Neural progenitor cell (in vitro differentiated cells): ENCODE measurements at regions not wholly inside any gene's neighbourhood (a gene's known extent, or its start where the extent isn't known, plus 50 kb on each side); places are given as distances from the start of the nearest gene placed in this dataset.

Source experiments
- CTCF ChIP-seq: fragments of 200-600 bp; sonication (generic); IDR thresholded peaks from 2 replicates; pipeline ENCODE4 v1.5.1; 2017; ENCODE audit warnings: antibody characterized with exemption, mild to moderate bottlenecking
- EZH2 ChIP-seq: fragments of 200-600 bp; sonication (generic); IDR thresholded peaks from 2 replicates; pipeline ENCODE4 v1.6.1; 2017; ENCODE audit warnings: antibody characterized with exemption, mild to moderate bottlenecking, moderate library complexity
- EZH2phosphoT487 ChIP-seq: fragments of 200-600 bp; sonication (generic); IDR thresholded peaks from 2 replicates; pipeline ENCODE4 v1.6.1; 2017; ENCODE audit warnings: antibody characterized with exemption

- TF ChIP-seq CTCF = no peak
- no peak for TF ChIP-seq EZH2
- TF ChIP-seq EZH2phosphoT487 = no peak
Observed at GRCh38 chr5:25025831-25026230, 381.1 kb upstream of the CDH10 start.
